Endothelial cell of umbilical vein (primary cell): ENCODE measurements at regions not wholly inside any gene's neighbourhood (a gene's known extent, or its start where the extent isn't known, plus 50 kb on each side); places are given as distances from the start of the nearest gene placed in this dataset.

Experiments used
- BruUV-seq: library from RNA; stranded (reverse); fragments of 400-500 nt; replicated peaks from 2 replicates; lab custom pipeline; 2021; lab: Mats Ljungman, UMichigan
- CTCF ChIA-PET: fragments of 300-600, 350-600 bp; sonication (Branson Sonifier 250); formaldehyde crosslinking; loops from one replicate; lab custom pipeline; 2021; ENCODE audit warnings: antibody characterized with exemption, inconsistent platforms; lab: Charles Lee
- POLR2A ChIA-PET: fragments of 300-600, 350-600 bp; sonication (Branson Sonifier 250); formaldehyde crosslinking; loops from one replicate; lab custom pipeline; 2021; ENCODE audit warnings: antibody characterized with exemption, inconsistent platforms; lab: Charles Lee
- DNase-seq: peaks from one replicate; pipeline ENCODE4 v3.0.0-alpha.2; 2011; ENCODE audit warnings: low read depth, low spot score
- FAIRE-seq: peaks from 2 replicates; lab custom pipeline; 2011; peaks lifted over from hg19 to GRCh38; lab: Jason Lieb, UNC
- H2AFZ ChIP-seq: 2 replicates; pipeline ENCODE4 v1.6.0; 2012; ENCODE audit warnings: low read depth, low read length, control low read depth, inconsistent platforms
- H3K27ac ChIP-seq: 2 replicates; pipeline ENCODE4 v1.5.1; 2011; ENCODE audit warnings: low read depth, mild to moderate bottlenecking, control low read depth, low read length, moderate library complexity; ENCODE audit not compliant: insufficient read depth
- H3K27me3 ChIP-seq, 2 experiments: 2 replicates each; pipeline versions ENCODE4 v1.6.0 to v1.6.1; 2011; ENCODE audit warnings: low read length in 2 of 2, mixed read lengths in 1 of 2; ENCODE audit not compliant: control insufficient read depth in 2 of 2, insufficient read depth in 2 of 2
- H3K36me3 ChIP-seq, 2 experiments: 2 replicates in 1 of 2; 3 replicates in 1 of 2; pipeline ENCODE4 v1.5.1; 2011; ENCODE audit warnings: low read length in 2 of 2, mild to moderate bottlenecking in 1 of 2, moderate library complexity in 1 of 2; ENCODE audit not compliant: control insufficient read depth in 2 of 2, insufficient read depth in 2 of 2; ENCODE audit errors: extremely low read depth in 1 of 2
- H3K4me1 ChIP-seq: 3 replicates; pipeline ENCODE4 v1.5.1; 2011; ENCODE audit warnings: mild to moderate bottlenecking, low read length; ENCODE audit not compliant: control insufficient read depth, insufficient read depth; ENCODE audit errors: extremely low read depth
- H3K4me2 ChIP-seq: 2 replicates; pipeline ENCODE4 v1.6.1; 2011; ENCODE audit warnings: low read length, control low read depth, mixed read lengths; ENCODE audit not compliant: insufficient read depth
- H3K4me3 ChIP-seq, 3 experiments: fragments of 200-600 bp in 1 of 3; sonication (generic), shearing (Covaris generic) in 1 of 3; replicated peaks in 1 of 3; 2 replicates each; pipeline ENCODE4 v1.5.1; 2011 to 2016; ENCODE audit warnings: control low read depth in 3 of 3, low read length in 3 of 3, mild to moderate bottlenecking in 2 of 3, inconsistent platforms in 1 of 3, low read depth in 1 of 3, moderate library complexity in 1 of 3; ENCODE audit not compliant: insufficient read depth in 1 of 3
- H3K79me2 ChIP-seq: 2 replicates; pipeline ENCODE4 v1.6.0; 2012; ENCODE audit warnings: low read length, inconsistent platforms; ENCODE audit not compliant: control insufficient read depth, insufficient read depth
- H3K9ac ChIP-seq: replicated peaks from 2 replicates; pipeline ENCODE3; 2011; ENCODE audit warnings: low read length, control low read depth; ENCODE audit not compliant: insufficient read depth; ENCODE audit errors: extremely low read depth
- H3K9me1 ChIP-seq: replicated peaks from 3 replicates; pipeline ENCODE4 v1.6.0; 2011; ENCODE audit warnings: mild to moderate bottlenecking, low read length; ENCODE audit not compliant: control insufficient read depth, insufficient read depth; ENCODE audit errors: extremely low read depth
- H3K9me3 ChIP-seq: replicated peaks from 2 replicates; pipeline ENCODE4 v1.5.1; 2012; ENCODE audit warnings: low read length, inconsistent platforms; ENCODE audit not compliant: control insufficient read depth, insufficient read depth
- H4K20me1 ChIP-seq: replicated peaks from 2 replicates; pipeline ENCODE3; 2011; ENCODE audit warnings: mild to moderate bottlenecking, low read length; ENCODE audit not compliant: control insufficient read depth, insufficient read depth; ENCODE audit errors: extremely low read depth
- CTCF ChIP-seq, 2 donors: IDR thresholded peaks; 1 replicate in 1 of 2; 2 replicates in 1 of 2; pipeline ENCODE4 v1.5.1; 2011; ENCODE audit warnings: low read length in 2 of 2, mild to moderate bottlenecking in 2 of 2, moderate library complexity in 2 of 2, control low read depth in 1 of 2, inconsistent platforms in 1 of 2, low read depth in 1 of 2; ENCODE audit not compliant: insufficient read depth in 1 of 2; ENCODE audit errors: extremely low read depth in 1 of 2
- EZH2 ChIP-seq: IDR thresholded peaks from 2 replicates; pipeline ENCODE4 v1.6.1; 2012; ENCODE audit warnings: borderline replicate concordance, low read depth, mild to moderate bottlenecking, moderate library complexity, low read length, inconsistent platforms; ENCODE audit not compliant: severe bottlenecking
- FOS ChIP-seq: IDR thresholded peaks from 2 replicates; pipeline ENCODE4 v1.6.1; 2011; ENCODE audit warnings: mild to moderate bottlenecking, low read length, moderate library complexity, borderline replicate concordance; ENCODE audit not compliant: insufficient read depth
- GATA2 ChIP-seq: IDR thresholded peaks from 2 replicates; pipeline ENCODE4 v1.7.0; 2011; ENCODE audit warnings: low read depth, mild to moderate bottlenecking, moderate library complexity, mixed read lengths, low read length; ENCODE audit not compliant: insufficient read length, insufficient read depth
- JUN ChIP-seq: IDR thresholded peaks from 2 replicates; pipeline ENCODE4 v1.6.1; 2011; ENCODE audit warnings: borderline replicate concordance, low read depth; ENCODE audit not compliant: insufficient read length, insufficient read depth
- MAX ChIP-seq: IDR thresholded peaks from 2 replicates; pipeline ENCODE4 v1.6.1; 2011; ENCODE audit not compliant: insufficient read depth, insufficient read length
- MYC ChIP-seq: IDR thresholded peaks from one replicate; pipeline ENCODE4 v1.6.1; 2011; ENCODE audit warnings: mild to moderate bottlenecking, low read depth, low read length
- POLR2A ChIP-seq: IDR thresholded peaks from 2 replicates; pipeline ENCODE4 v1.6.1; 2012; ENCODE audit warnings: low read depth, mild to moderate bottlenecking, control low read depth, low read length
- POLR2AphosphoS5 ChIP-seq: IDR thresholded peaks from 2 replicates; pipeline ENCODE4 v1.6.1; 2012; ENCODE audit warnings: low read depth, mild to moderate bottlenecking, control low read depth, low read length, moderate library complexity; ENCODE audit not compliant: insufficient read depth
- dilution Hi-C: fragments of 300-500 bp; cut with MboI; formaldehyde crosslinking; loops from one replicate; pipeline ENCODE4 v1.15.0; 2019; ENCODE audit warnings: low sequenced_read_pairs; ENCODE audit not compliant: extremely low pct_ligation_motif_present
- intact Hi-C: fragments of 100-400 bp; cut with micrococcal nuclease; formaldehyde crosslinking; loops from one replicate; pipeline ENCODE4 v1.10.0; 2022

DNA sequence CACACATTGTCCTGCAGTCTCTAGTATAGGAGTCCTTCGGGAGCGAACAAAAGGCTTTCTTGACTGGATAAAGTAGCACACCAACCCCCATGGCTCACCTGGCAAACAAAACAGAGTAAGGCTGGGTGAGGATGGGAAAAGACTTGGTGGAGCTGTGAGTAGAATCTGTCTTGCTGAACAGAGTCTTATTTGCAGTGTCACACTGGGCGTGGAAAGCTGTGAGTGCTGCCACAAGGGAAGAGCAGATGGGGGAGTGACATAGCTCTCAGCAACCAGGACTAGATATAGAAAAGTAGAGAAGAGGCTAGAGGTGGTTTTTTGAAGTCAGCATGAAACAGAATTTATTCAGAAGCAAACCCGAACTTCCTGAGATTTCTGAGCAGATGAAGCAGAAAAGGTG is 137.2 kb upstream of the ESX1 start:
- no peak for FAIRE-seq
- H3K4me2 ChIP-seq, result no peak overlapping the region
- POLR2A ChIA-PET, result no interaction called here
- H3K4me3 ChIP-seq, result no peak overlapping the region
- no peak overlapping the region for H3K27ac ChIP-seq
- H3K4me1 ChIP-seq, result no peaks in the 10 kb centered on the region
- CTCF ChIA-PET, result no interaction called here
- dilution Hi-C loops (no loop called here), intact Hi-C loops (no loop called here)
- H3K79me2 ChIP-seq, result no peaks in the 10 kb centered on the region
- no peak overlapping the region for H2AFZ ChIP-seq
- H3K9me1 ChIP-seq, result no peaks in the 10 kb centered on the region
- H3K36me3 ChIP-seq, result no peaks in the 10 kb centered on the region
- H4K20me1 ChIP-seq, result no peaks in the 10 kb centered on the region
- H3K27me3 ChIP-seq, result no peaks in the 10 kb centered on the region
- BruUV-seq, result no TSS peak
- no peak for TF ChIP-seq POLR2AphosphoS5
- TF ChIP-seq POLR2A, result no peak
- TF ChIP-seq MYC, result no peak
- no peak for TF ChIP-seq CTCF (IDR thresholded peaks at IDR 0.05; ENCODE audit: extremely low read depth in 1 of 2, insufficient read depth in 1 of 2, low read depth in 1 of 2, low read length in 2 of 2)
- no peak for TF ChIP-seq JUN
- no peak for TF ChIP-seq FOS
- no peak for TF ChIP-seq EZH2
- TF ChIP-seq GATA2, result no peak
- TF ChIP-seq MAX, result no peak
- no peak for DNase-seq
- H3K9me3 ChIP-seq, result no peaks in the 10 kb centered on the region
- H3K9ac ChIP-seq, result no peak overlapping the region
